B cell (primary cell): ENCODE measurements at regions not wholly inside any gene's neighbourhood (a gene's known extent, or its start where the extent isn't known, plus 50 kb on each side); places are given as distances from the start of the nearest gene placed in this dataset.

Experiments
- ATAC-seq: fragments of 200-7000 bp; cut with Tn5 transposase; one replicate; pipeline ENCODE4 v1.10.0; 2021; ENCODE audit warnings: low read depth, mild to moderate bottlenecking, moderate number of reproducible peaks, moderate library complexity
- CTCF ChIA-PET: fragments of 350-600 bp; sonication (Branson Sonifier 250); formaldehyde crosslinking; loops from one replicate; lab custom pipeline; 2021; ENCODE audit warnings: antibody characterized with exemption, inconsistent platforms; lab: Charles Lee
- POLR2A ChIA-PET: fragments of 350-600 bp; sonication (Branson Sonifier 250); formaldehyde crosslinking; loops from one replicate; lab custom pipeline; 2021; ENCODE audit warnings: antibody characterized with exemption; lab: Charles Lee
- DNase-seq: peaks from one replicate; pipeline ENCODE4 v3.0.0; 2013
- H2AFZ ChIP-seq: 2 replicates; pipeline ENCODE4 v1.6.1; 2012; ENCODE audit warnings: mild to moderate bottlenecking, low read depth, low read length; ENCODE audit not compliant: insufficient read depth, poor library complexity, severe bottlenecking
- H3K27ac ChIP-seq, 2 donors: 1 replicate in 1 of 2; 2 replicates in 1 of 2; pipeline ENCODE4 v1.5.1; 2012 to 2013; ENCODE audit warnings: low read length in 2 of 2, mild to moderate bottlenecking in 2 of 2, moderate library complexity in 1 of 2
- H3K27me3 ChIP-seq, 4 experiments: fragments of 200-600 bp in 1 of 4; sonication (generic) in 1 of 4; replicated peaks in 1 of 4; 1 replicate in 2 of 4; 2 replicates in 2 of 4; pipeline versions ENCODE4 v1.6.1 to v1.7.0; 2013 to 2016; ENCODE audit warnings: low read length in 3 of 4, mild to moderate bottlenecking in 2 of 4, mixed read lengths in 1 of 4, moderate library complexity in 1 of 4; ENCODE audit not compliant: insufficient read depth in 4 of 4, control insufficient read depth in 3 of 4; ENCODE audit errors: control extremely low read depth in 1 of 4
- H3K36me3 ChIP-seq, 2 experiments: replicated peaks in 1 of 2; 1 replicate in 1 of 2; 2 replicates in 1 of 2; pipeline versions ENCODE4 v1.6.1 to v1.7.1; 2013; ENCODE audit warnings: low read length in 1 of 2; ENCODE audit not compliant: insufficient read depth in 2 of 2, control insufficient read depth in 1 of 2; ENCODE audit errors: control extremely low read depth in 1 of 2, extremely low read depth in 1 of 2
- H3K4me1 ChIP-seq, 2 donors: fragments of 200-600 bp in 1 of 2; sonication (generic) in 1 of 2; 1 replicate in 1 of 2; 2 replicates in 1 of 2; pipeline versions ENCODE4 v1.5.1 to v1.6.1; 2013 to 2017; ENCODE audit warnings: low read length in 2 of 2; ENCODE audit not compliant: control insufficient read depth in 2 of 2, insufficient read depth in 2 of 2
- H3K4me2 ChIP-seq: replicated peaks from 2 replicates; pipeline ENCODE3; 2012; ENCODE audit warnings: mild to moderate bottlenecking, low read depth, low read length; ENCODE audit not compliant: poor library complexity, severe bottlenecking
- H3K4me3 ChIP-seq, 5 experiments: fragments of 200-600 bp in 1 of 5; sonication (generic) in 1 of 5; 1 replicate in 3 of 5; 2 replicates in 2 of 5; pipeline versions ENCODE4 v1.5.1 to v1.7.0; 2011 to 2016; ENCODE audit warnings: low read length in 4 of 5, mild to moderate bottlenecking in 4 of 5, low read depth in 2 of 5, control low read depth in 1 of 5, moderate library complexity in 1 of 5; ENCODE audit not compliant: insufficient read depth in 1 of 5; ENCODE audit errors: control extremely low read depth in 1 of 5, extremely low read depth in 1 of 5
- H3K79me2 ChIP-seq: fragments of 200-600 bp; sonication (generic); one replicate; pipeline ENCODE4 v1.6.0; 2016; ENCODE audit warnings: low read length; ENCODE audit not compliant: control insufficient read depth, insufficient read depth
- H3K9ac ChIP-seq: fragments of 200-600 bp; sonication (generic); 2 replicates; pipeline ENCODE4 v1.6.1; 2017; ENCODE audit warnings: mild to moderate bottlenecking, low read length, moderate library complexity
- H3K9me3 ChIP-seq, 3 donors: one replicate each; pipeline versions ENCODE4 v1.6.1 to v1.7.1; 2013; ENCODE audit warnings: low read length in 2 of 3; ENCODE audit not compliant: control insufficient read depth in 2 of 3, insufficient read depth in 1 of 3; ENCODE audit errors: control extremely low read depth in 1 of 3
- H4K20me1 ChIP-seq: 2 replicates; pipeline ENCODE4 v1.6.0; 2012; ENCODE audit warnings: mild to moderate bottlenecking, low read length; ENCODE audit not compliant: insufficient read depth, control insufficient read depth, poor library complexity, severe bottlenecking
- H3K27ac Mint-ChIP-seq: one replicate; pipeline ENCODE4 v1.8.0; 2021; ENCODE audit warnings: mixed read lengths
- H3K27me3 Mint-ChIP-seq: one replicate; pipeline ENCODE4 v1.8.0; 2021; ENCODE audit warnings: mixed read lengths
- H3K4me1 Mint-ChIP-seq: one replicate; pipeline ENCODE4 v1.8.0; 2021; ENCODE audit warnings: mixed read lengths
- H3K4me3 Mint-ChIP-seq: one replicate; pipeline ENCODE4 v1.8.0; 2021; ENCODE audit warnings: mixed read lengths
- H3K9me3 Mint-ChIP-seq: one replicate; pipeline ENCODE4 v1.8.0; 2022; ENCODE audit warnings: mixed read lengths; ENCODE audit not compliant: insufficient read depth
- CTCF ChIP-seq: fragments of 200-600 bp; IDR thresholded peaks from one replicate; pipeline ENCODE4 v1.8.0; 2022; ENCODE audit warnings: antibody characterized with exemption, mild to moderate bottlenecking
- EZH2 ChIP-seq: IDR thresholded peaks from 2 replicates; pipeline ENCODE4 v1.6.1; 2012; ENCODE audit warnings: borderline replicate concordance, low read depth, mild to moderate bottlenecking, moderate library complexity, low read length; ENCODE audit not compliant: insufficient read depth, poor library complexity, severe bottlenecking
- WGBS: methylation state at CpG from one replicate; pipeline ENCODE4 v1.1.5; 2013; ENCODE audit warnings: missing lambda C conversion rate; ENCODE audit not compliant: insufficient coverage; 5-methylcytosine and 5-hydroxymethylcytosine counted together
- intact Hi-C: fragments of 100-400 bp; cut with micrococcal nuclease; formaldehyde crosslinking; loops from one replicate; pipeline ENCODE4 v1.10.0; 2022

GRCh38 chr19:33960566-33960965 is 163.9 kb downstream of the KCTD15 start:
- no peak overlapping the region for H3K27ac ChIP-seq
- CTCF ChIA-PET: no interaction called here
- POLR2A ChIA-PET: no interaction called here

DNA sequence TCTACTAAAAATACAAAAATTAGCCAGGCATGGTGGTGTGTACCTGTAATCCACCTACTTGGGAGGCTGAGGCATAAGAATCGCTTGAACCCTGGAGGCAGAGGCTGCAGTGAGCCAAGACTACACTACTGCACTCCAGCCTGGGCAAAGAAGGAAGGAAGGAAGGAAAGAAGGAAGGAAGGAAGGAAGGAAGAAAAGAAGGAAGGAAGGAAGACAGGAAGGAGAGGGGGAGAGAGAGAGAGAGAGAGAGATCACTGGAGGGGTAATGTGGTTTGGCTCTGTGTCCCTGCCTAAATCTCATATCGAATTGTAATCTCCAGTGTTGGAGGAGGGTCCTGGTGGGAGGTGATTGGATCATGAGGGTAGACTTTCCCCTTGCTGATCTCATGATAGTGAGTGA is 165.5 kb downstream of the KCTD15 start:
- peaks cover 6% of the 10 kb centered on the region for H3K9me3 Mint-ChIP-seq
- intact Hi-C loops: no loop called here
- TF ChIP-seq EZH2: no peak
- no peak for TF ChIP-seq CTCF
- Histone ChIP-seq H3K4me3 (no peak overlapping the region), H3K4me2 (no peak overlapping the region), H3K4me1 (no peaks in the 10 kb centered on the region), H3K9me3 (peaks cover 0 to 19% (median 5%) of the 10 kb centered on the region in 3 donors), H3K9ac (no peak overlapping the region), H3K36me3 (no peaks in the 10 kb centered on the region), H2AFZ (no peak overlapping the region), H3K79me2 (no peaks in the 10 kb centered on the region), H3K27me3 (no peaks in the 10 kb centered on the region), H3K27ac (no peak overlapping the region), H4K20me1 (no peaks in the 10 kb centered on the region)
- DNase-seq: no peak
- H3K4me1 Mint-ChIP-seq: no peaks in the 10 kb centered on the region
- ChIA-PET CTCF (no interaction called here), POLR2A (no interaction called here)
- no peak overlapping the region for H3K27ac Mint-ChIP-seq
- ATAC-seq: no peak
- 83% methylated on average over 1 of the region's 2 CpGs for WGBS
- peaks cover 12% of the 10 kb centered on the region for H3K27me3 Mint-ChIP-seq
- no peak overlapping the region for H3K4me3 Mint-ChIP-seq

More at GRCh38 chr19:33960566-33960965, 163.9 kb downstream of the KCTD15 start:
- 55% methylated on average over 1 of the region's 6 CpGs for WGBS
- Histone ChIP-seq H4K20me1 (no peaks in the 10 kb centered on the region), H3K79me2 (no peaks in the 10 kb centered on the region), H3K9me3 (peaks cover 0 to 19% (median 0%) of the 10 kb centered on the region in 3 donors), H2AFZ (no peak overlapping the region), H3K4me2 (no peak overlapping the region), H3K27me3 (no peaks in the 10 kb centered on the region), H3K9ac (no peak overlapping the region), H3K4me3 (no peak overlapping the region), H3K36me3 (no peaks in the 10 kb centered on the region), H3K4me1 (no peaks in the 10 kb centered on the region)
- no peaks in the 10 kb centered on the region for H3K9me3 Mint-ChIP-seq
- ATAC-seq (no peak), DNase-seq (no peak)
- H3K27ac Mint-ChIP-seq: no peak overlapping the region
- TF ChIP-seq EZH2 (no peak), CTCF (no peak)
- no peak overlapping the region for H3K4me3 Mint-ChIP-seq
- H3K4me1 Mint-ChIP-seq: no peaks in the 10 kb centered on the region
- H3K27me3 Mint-ChIP-seq: peaks cover 12% of the 10 kb centered on the region
- intact Hi-C loops: no loop called here
